Left lung (tissue), 4 donors: ENCODE measurements at regions not wholly inside any gene's neighbourhood (a gene's known extent, or its start where the extent isn't known, plus 50 kb on each side); places are given as distances from the start of the nearest gene placed in this dataset.

Source experiments
- ATAC-seq: fragments of 200-7000 bp; cut with Tn5 transposase; one replicate; pipeline ENCODE4 v1.9.1; 2020; ENCODE audit warnings: moderate library complexity
- DNase-seq, 4 donors: peaks; one replicate each; pipeline ENCODE4 v3.0.0-alpha.2; 2013 to 2020
- H3K27ac ChIP-seq, 2 donors: fragments of 200-600 bp; sonication (generic) in 1 of 2; one replicate each; pipeline versions ENCODE4 v1.5.0 to v1.8.0; 2020 to 2021
- H3K27me3 ChIP-seq, 2 donors: fragments of 200-600 bp; sonication (generic) in 1 of 2; one replicate each; pipeline versions ENCODE4 v1.5.0 to v1.8.0; 2020 to 2021
- H3K36me3 ChIP-seq, 2 donors: fragments of 200-600 bp; sonication (generic) in 1 of 2; one replicate each; pipeline versions ENCODE4 v1.5.0 to v1.8.0; 2020 to 2021
- H3K4me1 ChIP-seq, 2 donors: fragments of 200-600 bp; one replicate each; pipeline ENCODE4 v1.8.0; 2021
- H3K4me3 ChIP-seq, 2 donors: fragments of 200-600 bp; sonication (generic) in 1 of 2; one replicate each; pipeline versions ENCODE4 v1.5.0 to v1.8.0; 2020 to 2021; ENCODE audit warnings: mild to moderate bottlenecking in 1 of 2
- H3K9me3 ChIP-seq, 2 donors: fragments of 200-600 bp; sonication (generic) in 1 of 2; one replicate each; pipeline versions ENCODE4 v1.5.0 to v1.8.0; 2020 to 2021
- CTCF ChIP-seq, 2 donors: fragments of 200-600 bp; sonication (generic) in 1 of 2; IDR thresholded peaks; one replicate each; pipeline versions ENCODE4 v1.5.0 to v1.8.0; 2021; ENCODE audit warnings: antibody characterized with exemption in 2 of 2
- intact Hi-C, 2 donors: fragments of 100-400 bp; cut with DNase I; formaldehyde crosslinking; loops; one replicate each; pipeline versions ENCODE4 v1.11.2 to v1.14.2; 2022
- donor health status: DM: no; HTN: yes; CAD: no.
- donor health status: DM: no; HTN: no; CAD: no.

DNA sequence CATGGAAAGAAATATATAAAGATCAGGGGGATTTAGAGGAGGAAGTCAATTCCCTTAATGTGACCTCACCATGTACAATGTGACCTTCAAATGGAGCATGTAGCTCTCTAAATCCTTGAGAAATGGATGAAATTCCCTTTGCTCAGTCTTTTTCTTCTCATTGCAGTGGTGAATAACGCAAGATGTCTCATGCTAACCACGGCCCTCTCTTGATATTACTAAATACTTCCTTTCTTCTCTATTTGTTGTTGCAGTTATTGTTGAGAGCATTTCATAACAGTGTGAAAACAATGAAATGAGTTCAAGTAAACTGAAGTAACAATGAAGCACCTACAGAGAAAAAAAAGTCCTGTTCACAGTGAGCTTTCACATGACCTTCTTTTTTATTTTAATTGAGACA, 55.6 kb downstream of the ZNF281 start:
- intact Hi-C loops, result no loop called here
- H3K27ac ChIP-seq, result peak overlapping the region in 1 of 2 donors; percentile 81
- no peaks in the 10 kb centered on the region for H3K36me3 ChIP-seq
- no peak overlapping the region for H3K4me3 ChIP-seq
- DNase-seq (no peak), ATAC-seq (peak; percentile 15)
- no peak for TF ChIP-seq CTCF (IDR thresholded peaks at IDR 0.05)
- no peaks in the 10 kb centered on the region for H3K27me3 ChIP-seq
- H3K4me1 ChIP-seq, result peaks cover 0 to 42% of the 10 kb centered on the region in 2 donors
- no peaks in the 10 kb centered on the region for H3K9me3 ChIP-seq

DNA sequence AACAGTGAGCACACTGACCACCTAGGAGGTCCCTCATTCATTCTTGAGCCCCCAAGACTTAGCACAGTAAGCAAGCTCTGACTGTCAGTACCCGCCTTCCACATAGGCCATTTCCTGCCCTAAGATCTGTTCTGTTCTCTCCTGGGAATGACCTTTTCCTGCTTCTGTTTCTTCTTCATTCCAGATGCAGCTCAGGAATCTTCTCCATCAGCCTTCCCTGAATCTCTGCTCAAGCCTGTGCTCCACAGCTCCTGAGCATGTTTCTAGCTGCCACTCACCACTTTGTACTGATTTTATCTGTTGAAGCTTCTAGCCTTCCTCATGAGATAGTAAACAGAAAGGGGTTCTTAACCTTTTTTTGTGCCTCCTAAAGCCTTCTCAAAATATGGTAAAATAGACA, 56.6 kb downstream of the ZNF281 start:
- Histone ChIP-seq H3K36me3 (no peaks in the 10 kb centered on the region), H3K9me3 (no peaks in the 10 kb centered on the region), H3K27ac (peak overlapping the region; percentile 71 to 81), H3K4me1 (peaks cover 0 to 42% of the 10 kb centered on the region in 2 donors), H3K4me3 (no peak overlapping the region), H3K27me3 (no peaks in the 10 kb centered on the region)
- TF ChIP-seq CTCF (IDR thresholded peaks at IDR 0.05), result no peak
- intact Hi-C loops, result no loop called here
- ATAC-seq, result no peak
- no peak for DNase-seq

- no peak overlapping the region for H3K4me3 ChIP-seq
- H3K27me3 ChIP-seq, result no peaks in the 10 kb centered on the region
- H3K36me3 ChIP-seq, result no peaks in the 10 kb centered on the region
- H3K27ac ChIP-seq, result peak overlapping the region; percentile 71 to 81
- DNase-seq (peak in 2 of 4 donors; percentile 35 to 54), ATAC-seq (peak; percentile 86)
- peaks cover 0 to 42% of the 10 kb centered on the region in 2 donors for H3K4me1 ChIP-seq
- no peaks in the 10 kb centered on the region for H3K9me3 ChIP-seq
- no peak for TF ChIP-seq CTCF (IDR thresholded peaks at IDR 0.05)
- intact Hi-C loops, result no loop called here
Observed at GRCh38 chr1:200351826-200352549, 57.8 kb downstream of the ZNF281 start.

GRCh38 chr1:200351425-200351824, 58.4 kb downstream of the ZNF281 start:
- TF ChIP-seq CTCF (IDR thresholded peaks at IDR 0.05), result no peak

GRCh38 chr1:200346700-200347099, 63.1 kb downstream of the ZNF281 start:
- H3K27me3 ChIP-seq, result no peaks in the 10 kb centered on the region
- H3K36me3 ChIP-seq, result no peaks in the 10 kb centered on the region
- ATAC-seq (peak; percentile 32), DNase-seq (no peak)
- no peaks in the 10 kb centered on the region for H3K9me3 ChIP-seq
- no peak overlapping the region for H3K4me3 ChIP-seq
- no peak for TF ChIP-seq CTCF (IDR thresholded peaks at IDR 0.05)
- intact Hi-C loops, result no loop called here
- peaks cover 0 to 4% of the 10 kb centered on the region in 2 donors for H3K4me1 ChIP-seq
- H3K27ac ChIP-seq, result no peak overlapping the region

More at GRCh38 chr1:200351425-200351824, 58.4 kb downstream of the ZNF281 start:
- Histone ChIP-seq H3K9me3 (no peaks in the 10 kb centered on the region), H3K27me3 (no peaks in the 10 kb centered on the region), H3K4me3 (no peak overlapping the region), H3K4me1 (peaks cover 0 to 42% of the 10 kb centered on the region in 2 donors), H3K36me3 (no peaks in the 10 kb centered on the region), H3K27ac (peak overlapping the region; percentile 71 to 81)
- no peak for DNase-seq
- intact Hi-C loops, result no loop called here
- ATAC-seq, result no peak
